ENCODE measurements at regions not wholly inside any gene's neighbourhood (a gene's known extent, or its start where the extent isn't known, plus 50 kb on each side); places are given as distances from the start of the nearest gene placed in this dataset.

DNA sequence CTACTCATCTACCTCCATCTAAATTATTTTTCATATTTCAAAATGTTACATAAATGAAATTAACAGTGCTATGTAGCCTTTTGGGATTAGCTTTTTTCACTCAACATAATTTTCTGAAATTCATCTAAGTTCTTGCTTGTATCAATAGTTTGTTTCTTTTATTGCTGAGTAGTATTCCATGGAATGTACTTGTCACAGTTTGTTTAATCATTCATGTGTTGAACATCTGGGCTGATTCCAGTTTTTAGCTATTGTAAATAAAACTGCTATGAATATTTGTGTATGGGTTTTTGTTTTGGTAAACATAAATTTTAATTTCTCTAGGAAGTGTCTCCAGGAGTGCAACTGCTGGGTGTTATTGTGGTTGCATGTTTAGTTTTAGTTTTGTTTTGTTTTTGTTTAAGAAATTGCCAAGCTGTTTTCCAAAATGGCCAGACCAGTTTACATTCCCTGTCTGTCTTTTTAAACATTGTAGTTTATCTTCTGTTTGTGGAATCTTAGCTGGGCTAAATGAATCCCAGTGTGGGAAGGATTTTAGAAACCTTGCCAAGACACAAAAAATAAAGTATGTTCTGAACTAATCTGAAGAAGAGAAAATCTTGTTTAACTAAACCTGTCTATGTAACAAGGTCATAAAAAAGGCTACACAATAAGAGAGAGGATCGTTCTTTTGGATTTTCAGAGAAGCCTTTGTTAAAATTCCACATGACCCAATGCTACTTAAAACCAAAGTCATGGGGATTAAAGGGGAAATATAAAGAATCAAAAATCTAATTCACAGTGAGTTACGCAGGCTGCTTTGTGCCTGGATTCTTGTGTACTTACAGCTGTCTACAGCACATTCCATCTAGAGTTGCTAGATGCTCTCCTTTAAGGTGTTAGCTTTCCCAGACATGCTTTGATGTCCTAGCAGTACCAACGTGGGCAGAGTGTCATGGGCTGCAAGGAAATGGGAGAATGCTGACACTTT lies 129.2 kb upstream of the SUCLG2 start:
- no peak for DNase-seq (ENCODE audit: low read depth)

DNA sequence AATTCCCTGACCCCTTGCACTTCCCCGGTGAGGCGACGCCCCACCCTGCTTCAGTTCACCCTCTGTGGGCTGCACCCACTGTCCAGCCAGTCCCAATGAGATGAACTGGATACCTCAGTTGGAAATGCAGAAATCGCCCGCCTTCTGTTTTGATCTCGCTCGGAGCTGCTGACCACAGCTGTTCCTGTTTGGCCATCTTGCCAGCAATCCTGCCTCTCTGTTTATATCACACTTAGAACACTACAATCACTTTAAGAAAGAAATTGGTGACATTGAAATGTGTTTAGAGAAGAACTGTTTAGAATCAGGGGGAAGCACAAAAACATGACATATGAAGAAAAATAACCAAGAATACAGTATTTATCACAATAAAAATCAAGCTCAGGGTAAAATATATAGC lies 127.5 kb upstream of the SUCLG2 start:
- no peak for DNase-seq (ENCODE audit: low read depth)

DNA sequence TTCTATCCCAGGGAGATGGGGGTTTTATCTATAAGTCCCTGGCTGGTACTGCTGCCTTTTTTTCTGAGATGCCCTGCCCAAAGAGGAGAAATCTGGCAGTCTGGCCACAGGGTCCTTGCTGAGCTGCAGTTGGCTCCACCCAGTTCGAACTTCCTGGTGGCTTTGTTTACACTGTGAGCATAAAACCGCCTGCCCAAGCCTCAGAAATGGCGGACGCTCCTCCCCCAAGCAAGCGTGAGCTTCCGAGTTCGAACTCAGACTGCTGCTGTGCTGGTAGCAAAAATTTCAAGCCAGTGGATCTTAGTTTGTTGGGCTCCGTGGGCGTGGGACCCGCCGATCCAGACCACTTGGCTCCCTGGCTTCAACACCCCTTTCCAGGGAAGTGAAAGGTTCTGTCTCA lies 126.8 kb upstream of the SUCLG2 start:
- DNase-seq (ENCODE audit: low read depth): no peak

DNA sequence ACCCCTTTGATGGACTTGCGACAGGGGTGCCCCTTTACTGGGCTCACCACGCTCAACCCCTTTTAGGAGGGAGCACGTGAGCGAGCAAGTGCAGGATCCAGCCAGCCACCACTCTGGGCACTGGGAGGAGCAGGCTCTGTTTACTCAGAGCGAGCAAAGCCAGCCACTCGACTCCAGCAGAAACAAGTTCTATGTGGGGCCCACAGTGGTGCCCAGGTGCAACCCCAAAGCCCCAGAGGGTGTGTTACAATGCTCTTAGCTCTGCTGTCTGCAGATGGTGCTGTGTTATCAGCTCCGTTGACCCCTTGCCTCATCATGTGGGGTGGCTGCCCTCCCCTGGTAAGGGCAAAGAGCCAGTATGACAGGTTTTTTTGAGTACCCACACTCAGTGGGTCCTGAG lies 120.3 kb upstream of the SUCLG2 start:
- DNase-seq (ENCODE audit: low read depth): no peak

DNA sequence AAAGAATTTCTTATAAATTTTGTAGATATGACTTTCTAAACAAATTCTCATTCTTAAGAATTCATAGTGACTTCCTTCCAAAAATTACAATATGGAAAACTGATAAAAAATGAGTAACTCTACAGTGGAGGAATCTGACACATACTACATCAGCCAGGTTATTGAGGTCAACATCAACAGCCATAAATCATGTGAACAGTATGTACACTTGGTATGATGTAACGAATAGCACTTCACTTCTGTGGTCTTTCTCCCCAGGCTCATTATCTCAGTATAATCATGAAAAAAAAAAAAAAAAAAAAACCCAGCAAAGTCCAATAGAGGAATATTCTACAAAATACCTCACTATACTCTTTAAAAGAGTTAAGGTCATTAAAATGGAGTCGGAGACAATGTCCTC lies 111.2 kb upstream of the SUCLG2 start:
- DNase-seq (ENCODE audit: low read depth): no peak

GRCh38 chr3:67745296-67745695 lies 90.9 kb upstream of the SUCLG2 start:
- DNase-seq (ENCODE audit: low read depth): no peak

DNA sequence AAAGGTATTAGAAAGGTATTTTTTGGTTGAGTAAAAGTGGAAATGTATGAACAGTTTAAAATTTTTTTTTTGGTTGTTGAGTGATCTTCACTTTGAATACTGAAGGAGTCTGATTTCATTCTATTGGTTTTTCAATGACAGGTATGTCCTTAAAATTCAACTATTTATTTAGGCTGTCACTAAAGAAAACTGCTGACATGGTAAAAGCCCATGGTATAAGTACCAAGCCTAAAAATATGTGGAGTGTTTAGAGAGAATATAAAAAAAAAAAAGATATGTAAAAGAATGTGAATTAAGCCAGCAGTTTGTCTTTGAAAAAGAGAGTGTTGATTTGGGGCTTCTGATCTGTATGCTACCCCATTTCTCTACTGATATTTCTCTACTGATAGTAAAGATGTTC lies 90.3 kb upstream of the SUCLG2 start:
- no peak for DNase-seq (ENCODE audit: low read depth)

- DNase-seq (ENCODE audit: low read depth): no peak
Measured at GRCh38 chr3:67739851-67740250, 85.4 kb upstream of the SUCLG2 start.

DNA sequence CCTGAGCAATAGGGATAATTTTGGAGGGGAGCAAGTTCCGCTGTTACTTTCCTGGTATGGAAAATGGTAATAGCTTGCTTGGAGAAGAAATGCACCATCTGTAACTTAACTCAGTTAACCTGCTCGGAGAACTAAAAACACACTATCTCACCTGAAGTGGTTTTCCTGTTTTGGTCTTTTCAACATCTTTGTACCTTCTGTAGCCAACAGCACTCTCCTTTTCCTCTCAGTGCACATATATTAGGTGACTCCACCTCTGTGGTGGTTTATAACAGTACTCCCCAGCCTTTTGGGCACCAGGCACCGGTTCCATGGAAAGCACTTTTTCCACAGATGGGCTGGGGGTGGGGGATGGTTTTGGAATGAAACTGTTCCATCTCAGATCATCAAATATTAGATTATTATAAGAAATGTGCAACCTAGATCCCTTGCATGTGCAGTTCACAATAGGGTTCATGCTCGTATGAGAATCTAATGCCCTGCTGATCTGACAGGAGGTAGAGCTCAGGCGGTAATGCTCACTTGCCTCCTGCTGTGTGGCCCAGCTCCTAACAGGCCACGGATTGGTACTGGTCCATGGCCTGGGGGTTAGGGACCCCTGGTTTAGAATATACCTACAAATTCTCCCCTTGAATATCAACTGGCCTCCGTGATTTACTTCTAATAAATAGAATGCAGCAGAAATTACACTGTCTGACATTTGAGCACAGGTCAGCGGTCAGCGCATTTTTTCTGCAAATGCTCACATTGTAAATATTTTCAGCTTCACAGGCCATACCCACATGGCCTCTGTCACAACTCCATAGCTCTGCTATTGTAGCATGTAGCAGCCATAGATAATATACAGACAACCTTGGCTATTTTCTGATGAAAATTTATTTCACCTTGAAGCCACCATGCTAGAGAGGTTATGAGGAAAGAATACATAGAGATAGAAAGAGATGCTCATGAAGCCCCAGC lies 83.8 kb upstream of the SUCLG2 start:
- DNase-seq (ENCODE audit: low read depth): no peak

GRCh38 chr3:67737140-67737539 lies 82.7 kb upstream of the SUCLG2 start:
- DNase-seq (ENCODE audit: low read depth): no peak

- DNase-seq (ENCODE audit: low read depth): no peak
Measured at GRCh38 chr3:67733269-67733950, 79.0 kb upstream of the SUCLG2 start.

- DNase-seq (ENCODE audit: low read depth): no peak
Measured at GRCh38 chr3:67724434-67724833, 70.0 kb upstream of the SUCLG2 start.

DNA sequence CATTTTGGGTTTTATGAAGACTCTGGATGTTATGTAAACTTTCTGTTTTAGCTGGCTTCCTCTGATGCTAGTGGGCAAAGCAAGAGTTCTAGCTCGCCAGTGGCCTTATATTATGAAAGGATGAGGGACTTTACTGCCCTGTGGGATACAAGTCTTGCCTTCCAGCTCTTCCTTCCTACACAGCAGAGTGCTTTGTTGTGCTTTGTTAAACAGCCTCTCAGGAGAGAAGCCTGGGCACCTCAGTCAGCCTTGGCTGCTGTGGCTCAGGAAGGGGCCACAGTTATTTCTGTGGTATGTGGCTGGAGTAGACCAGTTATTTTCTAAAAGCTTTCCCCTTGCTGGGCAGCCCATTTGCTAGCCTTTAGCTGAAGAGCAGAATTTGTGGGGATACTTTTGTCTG lies 69.5 kb upstream of the SUCLG2 start:
- no peak for DNase-seq (ENCODE audit: low read depth)

GRCh38 chr3:67719333-67719732 lies 64.9 kb upstream of the SUCLG2 start:
- DNase-seq (ENCODE audit: low read depth): no peak

DNA sequence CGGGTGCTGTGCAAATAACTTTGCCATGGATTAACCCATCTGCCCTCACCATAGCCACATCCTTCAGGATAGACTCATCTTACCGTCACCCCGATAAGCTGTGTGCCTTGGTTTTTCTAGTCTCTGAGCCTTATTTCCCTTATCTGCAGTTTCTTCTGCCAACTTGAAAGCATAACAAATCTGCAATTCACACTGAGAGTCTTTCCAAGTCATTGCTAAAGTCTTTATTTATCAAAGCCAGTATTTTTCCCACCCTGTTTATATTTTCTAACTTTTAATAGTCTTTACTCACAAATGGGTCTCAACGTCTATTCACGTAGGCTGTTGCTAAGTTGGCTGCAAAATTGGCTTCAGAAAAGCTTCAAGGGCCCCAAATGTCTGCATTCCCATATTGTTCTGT lies 61.6 kb upstream of the SUCLG2 start:
- DNase-seq (ENCODE audit: low read depth): no peak

DNA sequence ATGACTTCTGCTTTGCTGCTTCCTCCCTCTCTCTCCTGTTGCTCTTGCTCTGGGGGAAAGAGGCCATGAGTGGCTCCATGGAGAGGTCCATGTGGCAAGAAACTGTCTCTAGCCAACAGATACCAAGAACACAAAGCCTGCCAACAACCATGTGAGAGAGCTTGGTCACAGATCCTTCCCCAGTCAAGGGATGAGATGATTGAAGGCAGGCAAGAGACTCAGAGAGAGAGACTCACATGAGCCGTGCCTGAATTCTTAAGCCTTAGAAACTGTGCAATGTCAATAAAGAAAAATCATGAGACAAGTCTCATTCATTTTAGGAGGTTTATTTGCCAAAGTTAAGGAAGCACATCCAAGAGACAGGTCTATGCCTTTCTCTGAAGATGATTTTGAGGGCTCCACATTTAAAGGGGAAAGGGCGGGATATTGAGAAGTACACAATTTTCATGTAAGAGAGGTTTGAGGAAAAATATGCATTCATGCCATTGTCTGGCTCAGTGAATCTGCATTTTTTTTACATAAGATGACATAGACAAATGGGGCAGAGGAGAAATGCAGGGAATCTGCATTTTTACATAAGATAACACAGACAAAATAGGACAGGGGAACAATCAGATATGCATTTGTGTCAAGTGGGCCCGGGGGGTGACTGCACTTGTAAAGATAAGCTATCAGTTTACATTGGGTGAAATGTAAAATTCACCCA lies 59.5 kb upstream of the SUCLG2 start:
- DNase-seq (ENCODE audit: low read depth): no peak

- DNase-seq (ENCODE audit: low read depth): no peak
Measured at GRCh38 chr3:67712259-67712658, 57.8 kb upstream of the SUCLG2 start.

DNA sequence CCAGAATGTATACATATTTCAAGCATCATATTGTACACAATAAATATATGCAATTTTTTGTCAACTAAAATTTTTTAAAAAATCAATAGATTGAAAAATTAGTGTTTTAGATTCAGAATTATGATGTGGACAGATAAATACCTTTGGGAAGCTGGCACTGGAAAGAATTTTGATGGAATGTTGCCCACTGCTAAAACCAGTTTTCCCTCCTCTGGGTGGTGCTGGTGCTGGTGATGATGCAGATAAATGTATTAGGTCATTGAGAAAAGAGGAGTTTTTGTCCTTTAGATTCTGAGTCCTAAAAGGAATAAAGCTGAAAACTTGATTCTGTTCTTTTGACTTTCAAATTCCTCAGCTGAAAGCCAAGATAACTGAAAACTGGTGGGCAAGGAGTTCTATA lies 56.0 kb upstream of the SUCLG2 start:
- DNase-seq (ENCODE audit: low read depth): no peak

- DNase-seq (ENCODE audit: low read depth): no peak
Measured at GRCh38 chr3:67706934-67707333, 52.5 kb upstream of the SUCLG2 start.

DNA sequence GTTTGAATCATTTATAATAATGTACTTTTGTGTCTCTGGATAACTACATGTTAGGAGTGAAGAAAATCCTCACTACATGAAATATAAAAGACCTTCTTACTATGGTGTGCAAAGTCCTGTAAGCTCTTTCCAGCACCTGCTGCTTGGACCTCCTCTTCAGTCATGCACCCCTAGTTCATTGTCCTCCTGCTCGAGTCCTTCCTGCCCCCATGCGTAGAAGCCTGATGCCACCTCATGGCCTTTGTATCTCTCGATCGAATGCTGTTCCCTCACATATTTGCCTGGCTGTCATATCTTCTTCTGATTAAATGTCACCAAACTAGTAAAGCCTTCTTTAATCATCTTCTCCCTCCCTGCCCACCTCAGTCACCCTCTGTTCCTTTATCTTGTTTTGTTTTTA lies 49.9 kb upstream of the SUCLG2 start:
- DNase-seq (ENCODE audit: low read depth): no peak
